GM18951 (cell line): ENCODE measurements at regions not wholly inside any gene's neighbourhood (a gene's known extent, or its start where the extent isn't known, plus 50 kb on each side); places are given as distances from the start of the nearest gene placed in this dataset.

Source experiments
- POLR2A ChIP-seq: IDR thresholded peaks from 4 replicates; pipeline ENCODE4 v1.6.1; 2011; ENCODE audit warnings: mild to moderate bottlenecking; ENCODE audit not compliant: insufficient read length, insufficient read depth; ENCODE audit errors: extremely low read depth
- in situ Hi-C: fragments of 300-500 bp; cut with MboI; formaldehyde crosslinking; loops from one replicate; pipeline ENCODE4 v1.12.0; 2022; ENCODE audit warnings: low sequenced_read_pairs, mixed read lengths, inconsistent platforms; ENCODE audit not compliant: unreplicated experiment

DNA sequence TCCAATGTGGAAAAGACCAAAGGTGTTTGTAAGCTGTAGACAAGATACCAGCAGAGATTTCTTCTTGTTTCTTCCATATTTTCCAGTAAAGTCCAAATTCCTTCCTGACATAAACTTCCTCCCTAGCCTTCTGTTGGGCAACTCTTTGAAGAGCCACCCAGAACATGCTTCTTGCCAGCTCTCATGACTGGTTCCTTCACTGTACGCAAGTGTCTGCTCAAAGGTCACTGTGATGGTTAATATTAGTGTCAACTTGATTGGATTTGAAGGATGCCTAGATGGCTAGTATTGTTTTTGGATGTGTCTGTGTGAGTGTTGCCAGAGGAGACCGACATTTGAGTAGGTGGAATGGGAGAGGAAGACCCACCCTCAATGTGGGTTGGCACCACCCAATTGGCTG lies 416.6 kb upstream of the RUNX1 start:
- TF ChIP-seq POLR2A = no peak
- in situ Hi-C loops = no loop called here

DNA sequence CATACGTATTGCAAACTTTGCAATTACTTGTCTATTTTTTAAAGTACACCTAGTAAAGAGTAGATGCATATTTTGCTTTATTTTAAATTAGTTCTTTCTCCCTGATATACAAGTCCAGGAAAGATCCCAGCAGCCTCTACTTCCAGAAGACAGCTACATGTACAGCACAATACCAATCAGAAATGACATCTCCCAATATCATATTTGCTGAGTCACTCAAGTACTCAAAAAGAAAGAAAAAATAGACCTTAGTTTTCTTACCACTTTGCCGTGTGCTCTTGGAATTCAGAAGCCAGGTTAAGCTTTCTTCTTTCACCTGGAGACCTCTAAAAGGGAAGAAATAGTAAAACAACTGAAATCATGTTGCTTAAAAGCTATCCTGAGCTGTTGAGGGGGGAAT lies 412.6 kb upstream of the RUNX1 start:
- in situ Hi-C loops = no loop called here
- no peak for TF ChIP-seq POLR2A

DNA sequence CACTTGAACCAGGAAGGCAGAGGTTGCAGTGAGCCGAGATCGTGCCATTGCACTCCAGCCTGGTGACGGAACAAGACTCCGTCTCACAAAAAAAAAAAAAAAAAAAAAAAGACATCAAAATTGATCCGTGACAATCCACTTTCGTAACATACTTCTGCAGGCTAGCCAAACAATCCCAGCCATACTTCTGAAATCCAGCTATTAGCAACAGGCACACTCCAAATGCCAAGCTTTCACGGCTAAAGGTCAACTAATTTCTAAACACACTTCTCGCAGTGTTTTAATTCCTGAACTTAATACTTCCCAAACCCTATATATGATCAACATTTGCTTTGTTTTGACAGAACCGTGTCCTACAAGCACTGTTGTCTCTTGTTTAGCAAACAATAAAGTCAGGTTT lies 411.3 kb upstream of the RUNX1 start:
- in situ Hi-C loops = no loop called here
- TF ChIP-seq POLR2A = no peak

- in situ Hi-C loops = no loop called here
- no peak for TF ChIP-seq POLR2A
Measured at GRCh38 chr21:35458405-35458804, 409.3 kb upstream of the RUNX1 start.

- in situ Hi-C loops = no loop called here
- no peak for TF ChIP-seq POLR2A
Measured at GRCh38 chr21:35457097-35457804, 408.1 kb upstream of the RUNX1 start.

GRCh38 chr21:35451276-35451675 lies 402.2 kb upstream of the RUNX1 start:
- in situ Hi-C loops = no loop called here
- TF ChIP-seq POLR2A = no peak

- in situ Hi-C loops = no loop called here
- no peak for TF ChIP-seq POLR2A
Measured at GRCh38 chr21:35450830-35451229, 401.7 kb upstream of the RUNX1 start.

DNA sequence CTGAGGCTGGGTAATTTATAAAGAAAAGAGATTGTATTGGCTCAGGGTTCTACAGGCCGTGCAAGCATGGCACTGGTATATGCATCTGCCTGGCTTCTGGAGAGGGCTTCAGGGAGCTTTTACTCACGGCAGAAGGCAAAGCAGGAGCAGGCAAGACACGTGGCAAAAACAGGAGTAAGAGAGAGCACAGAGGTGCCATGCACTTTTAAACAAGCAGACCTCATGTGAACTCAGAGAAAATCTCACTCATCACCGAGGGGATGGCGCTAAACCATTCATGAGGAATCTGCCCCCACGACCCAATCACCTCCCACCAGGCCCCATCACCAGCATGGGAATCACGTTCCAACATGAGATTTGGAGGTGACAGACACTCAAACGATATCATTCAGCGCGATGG lies 400.7 kb upstream of the RUNX1 start:
- TF ChIP-seq POLR2A = no peak
- in situ Hi-C loops = no loop called here

DNA sequence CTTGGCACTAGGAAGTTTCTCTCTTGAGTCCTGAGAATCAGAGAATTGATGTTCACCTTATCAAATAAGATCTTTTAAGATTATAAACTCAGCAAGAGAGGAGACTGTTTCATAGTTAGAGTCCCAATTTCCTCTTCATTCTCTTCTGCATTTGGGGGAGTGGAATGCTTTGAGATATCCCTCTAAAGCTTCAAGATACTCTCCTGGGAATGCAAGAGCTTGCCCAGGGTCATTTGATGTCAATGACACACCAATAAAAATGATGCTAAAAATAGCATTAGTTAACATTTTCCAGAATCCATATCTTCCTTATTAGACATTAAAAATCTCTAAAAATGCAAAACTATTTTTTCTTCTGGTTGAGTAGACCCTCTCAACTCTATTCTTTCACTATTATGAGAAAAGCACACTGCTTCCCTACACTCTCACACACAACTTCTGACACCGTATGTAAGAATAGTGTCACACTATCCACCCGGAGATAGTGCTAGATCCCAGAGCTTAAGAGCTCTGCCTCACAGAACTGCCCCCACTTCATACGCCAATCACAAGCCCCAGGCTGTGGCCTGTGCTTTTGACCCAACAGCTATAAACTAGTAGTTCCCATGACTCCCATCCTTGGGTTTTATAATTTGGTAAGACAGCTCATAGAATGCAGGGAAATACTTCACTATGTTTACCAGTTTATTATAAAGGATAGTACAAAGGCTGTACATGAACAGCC lies 399.9 kb upstream of the RUNX1 start:
- no peak for TF ChIP-seq POLR2A
- in situ Hi-C loops = no loop called here

GRCh38 chr21:35444391-35444790 lies 395.3 kb upstream of the RUNX1 start:
- in situ Hi-C loops = no loop called here
- TF ChIP-seq POLR2A = no peak

GRCh38 chr21:35441868-35442582 lies 392.9 kb upstream of the RUNX1 start:
- in situ Hi-C loops = no loop called here
- TF ChIP-seq POLR2A = no peak

GRCh38 chr21:35438643-35439404 lies 389.7 kb upstream of the RUNX1 start:
- no peak for TF ChIP-seq POLR2A
- in situ Hi-C loops = no loop called here

GRCh38 chr21:35437941-35438340 lies 388.8 kb upstream of the RUNX1 start:
- in situ Hi-C loops = no loop called here
- TF ChIP-seq POLR2A = no peak
